NK-92 treated with Interleukin-12 subunit alpha and Interleukin-12 subunit beta, amount 100 ng/mL, for 24 hours (cell line): ENCODE measurements at regions not wholly inside any gene's neighbourhood (a gene's known extent, or its start where the extent isn't known, plus 50 kb on each side); places are given as distances from the start of the nearest gene placed in this dataset.
"Not testable (repeated sequence)": the region's sequence is repeated elsewhere in the genome, so short reads cannot be mapped to it uniquely, and the experiment has no call there.

Source experiments
- DNase-seq: peaks from one replicate; lab custom pipeline; 2025; lab: John Stamatoyannopoulos, UW

DNA sequence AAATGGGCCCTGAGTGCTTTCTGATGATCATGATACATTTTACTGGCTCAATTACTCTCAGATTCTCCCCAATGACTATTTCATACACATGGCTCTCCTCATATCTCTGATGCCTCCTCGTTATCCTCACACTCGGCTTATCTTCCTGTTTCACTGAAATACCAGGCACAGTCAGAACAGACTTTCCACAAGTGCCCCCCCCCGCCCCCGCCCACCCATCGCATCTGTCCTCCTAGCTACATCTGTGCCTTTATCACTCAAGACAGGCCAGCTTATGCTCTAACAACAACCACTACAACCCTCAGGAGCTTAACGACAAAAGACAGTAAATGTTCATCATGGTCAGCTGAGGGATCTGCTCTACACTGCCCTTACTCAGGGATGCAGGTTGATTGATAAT lies 610.6 kb upstream of the DIPK2B start:
- no peak for DNase-seq

DNA sequence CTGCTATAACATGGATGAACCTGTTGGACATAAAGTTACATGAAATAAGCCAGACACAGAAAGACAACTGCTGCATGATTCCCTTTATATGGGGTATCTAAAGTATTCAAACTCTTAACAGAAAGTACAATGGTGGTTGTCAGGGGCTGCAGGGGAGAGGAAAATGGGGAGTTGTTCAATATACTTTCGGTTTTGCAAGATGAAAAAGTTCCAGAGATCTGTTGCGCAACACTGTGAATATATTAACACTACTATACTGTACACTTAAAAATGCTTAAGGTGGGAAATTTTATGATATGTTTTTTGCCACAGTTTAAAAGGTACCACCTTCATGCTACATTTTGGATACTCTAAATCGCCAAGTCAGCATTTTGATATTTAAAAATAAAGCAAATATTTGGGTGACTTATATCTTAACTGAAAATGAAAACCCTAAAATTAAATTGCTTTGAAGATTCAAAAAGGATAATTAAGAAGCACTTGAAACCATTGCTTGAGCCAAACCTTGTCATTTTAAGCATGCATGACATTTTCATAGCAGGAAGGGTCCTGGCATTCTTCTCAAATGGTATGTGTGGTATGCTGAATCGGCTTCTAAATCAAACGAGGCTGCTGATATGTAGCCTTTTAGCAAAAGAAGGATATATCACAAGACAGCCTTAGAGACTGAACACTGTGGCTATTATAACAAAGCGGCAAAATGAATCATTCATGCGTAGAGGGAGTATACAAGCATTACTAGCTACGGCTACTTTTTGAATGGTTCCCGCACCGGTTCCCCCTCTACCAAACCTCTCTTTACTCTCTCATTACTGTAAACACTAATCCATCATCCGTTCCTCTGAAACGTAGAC lies 607.1 kb upstream of the DIPK2B start:
- no peak for DNase-seq

DNA sequence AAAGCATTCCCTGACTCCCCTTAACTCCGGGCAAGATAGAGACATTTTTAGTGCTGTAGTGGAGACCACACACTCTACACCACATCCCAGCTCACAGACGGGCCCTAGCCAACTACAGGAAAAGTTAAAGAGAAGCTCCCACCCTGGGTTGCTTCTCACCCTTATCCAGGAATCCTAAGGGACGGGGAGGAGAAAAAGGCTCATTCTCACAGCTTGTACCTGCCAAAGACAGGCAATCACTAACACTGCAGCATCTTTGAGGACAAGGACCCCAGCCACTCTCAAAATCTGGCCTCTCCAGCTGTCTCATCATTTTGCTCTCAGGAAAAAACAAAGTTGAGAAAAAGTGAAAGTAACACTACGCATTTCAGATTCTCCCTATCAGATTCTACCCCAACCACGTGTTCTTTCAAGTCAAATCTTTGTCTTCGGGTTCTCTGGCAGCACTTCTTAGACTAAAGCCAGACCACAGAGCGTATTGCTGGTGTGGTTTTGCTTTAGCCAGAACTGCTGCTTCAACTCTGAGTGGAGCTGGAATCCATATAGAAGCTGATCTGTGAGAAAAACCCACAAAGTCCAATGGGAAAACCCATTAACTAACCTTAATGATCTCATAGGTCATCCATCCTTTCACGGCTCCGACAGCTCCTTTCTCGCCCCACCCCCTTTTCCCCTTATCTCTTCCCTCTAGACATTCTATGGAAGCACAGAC lies 605.9 kb upstream of the DIPK2B start:
- DNase-seq = no peak

DNA sequence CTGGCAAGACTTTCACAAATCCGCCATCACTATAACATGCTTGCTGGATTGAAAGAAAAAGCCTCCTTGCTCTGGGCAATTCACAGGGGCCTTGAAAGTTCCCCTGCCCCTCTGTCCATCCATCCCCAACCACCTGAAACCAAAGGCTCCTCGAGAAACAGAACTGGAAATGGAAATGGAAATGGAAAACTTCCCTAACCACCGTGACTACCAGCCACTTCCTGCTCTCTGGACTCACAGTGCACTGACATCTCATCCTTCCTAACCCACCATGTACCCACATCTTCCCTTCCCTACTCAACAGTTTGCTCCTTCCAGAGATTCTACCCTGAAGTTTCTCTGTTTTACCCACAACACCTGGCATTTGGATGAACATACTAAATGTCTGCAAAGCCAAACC lies 603.6 kb upstream of the DIPK2B start:
- no peak for DNase-seq

DNA sequence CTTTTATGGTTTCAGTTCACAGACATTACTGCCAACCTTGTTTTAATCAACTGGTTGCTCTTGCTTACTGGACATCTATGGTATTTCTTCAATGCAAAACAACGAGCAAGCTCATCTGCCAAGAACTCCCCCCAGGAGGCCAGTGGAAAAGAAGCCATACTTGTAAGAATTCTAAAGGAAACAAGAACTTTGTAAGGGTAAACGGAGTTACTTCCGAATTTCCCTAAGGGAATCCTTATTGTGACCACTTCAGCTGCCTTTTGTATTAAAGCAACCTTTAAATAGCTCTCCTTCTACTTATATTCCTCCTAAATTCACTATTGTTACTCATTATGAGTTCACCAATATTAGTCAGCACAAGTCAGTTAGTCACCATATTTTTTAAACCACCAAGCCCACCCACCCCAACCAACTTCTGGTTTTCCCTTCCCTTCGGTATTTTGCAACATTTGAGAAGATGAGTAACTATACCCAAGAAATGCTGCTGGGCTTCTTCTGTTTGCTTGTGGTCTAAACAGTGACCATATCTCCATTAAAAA lies 602.8 kb upstream of the DIPK2B start:
- peak; percentile 14 for DNase-seq

DNA sequence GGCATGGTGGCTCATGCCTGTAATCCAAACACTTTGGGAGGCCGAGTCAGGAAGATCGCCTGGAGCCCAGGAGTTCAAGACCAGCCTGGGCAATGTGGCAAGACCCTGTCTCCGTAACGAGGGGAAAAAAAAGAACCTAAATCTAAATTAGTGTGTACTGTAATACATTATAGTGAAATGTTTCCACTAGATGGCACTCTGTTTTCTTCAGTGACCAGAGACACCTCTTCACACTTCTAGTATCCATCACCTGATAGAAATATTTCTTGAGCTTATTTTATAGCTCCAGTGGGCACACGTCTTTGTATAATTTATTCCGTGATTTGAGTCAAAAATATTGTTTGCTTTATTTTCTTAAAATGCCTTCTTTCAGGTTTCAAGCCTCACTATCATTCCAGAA lies 600.9 kb upstream of the DIPK2B start:
- no peak for DNase-seq

DNA sequence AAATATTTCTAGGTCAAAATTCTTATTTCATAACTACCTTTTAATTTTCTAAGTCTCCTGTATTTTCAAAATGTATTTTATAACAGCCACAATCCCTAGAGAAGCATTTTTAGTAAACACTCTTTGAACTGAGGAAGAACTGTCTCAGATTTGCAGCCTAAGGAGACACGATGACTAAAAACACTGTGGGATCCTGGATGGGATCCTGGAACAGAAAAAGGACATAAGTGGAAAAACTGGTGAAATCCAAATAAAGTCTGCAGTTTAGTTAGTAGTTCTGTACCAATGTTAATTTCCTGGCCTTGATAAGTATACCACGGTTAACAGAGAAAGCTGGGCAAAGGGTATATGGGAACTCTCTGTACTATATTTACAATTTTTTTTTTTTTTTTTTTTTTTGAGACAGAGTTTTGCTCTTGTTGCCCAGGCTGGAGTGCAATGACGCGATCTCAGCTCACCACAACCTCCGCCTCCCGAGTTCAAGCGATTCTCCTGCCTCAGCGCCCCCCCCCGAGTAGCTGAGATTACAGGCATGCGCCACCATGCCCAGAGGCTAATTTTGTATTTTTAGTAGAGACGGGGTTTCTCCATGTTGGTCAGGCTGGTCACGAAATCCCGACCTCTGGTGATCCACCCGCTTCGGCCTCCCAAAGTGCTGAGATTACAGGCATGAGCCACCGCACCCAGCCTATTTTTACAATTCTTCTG lies 600.2 kb upstream of the DIPK2B start:
- DNase-seq = not testable (repeated sequence)

DNA sequence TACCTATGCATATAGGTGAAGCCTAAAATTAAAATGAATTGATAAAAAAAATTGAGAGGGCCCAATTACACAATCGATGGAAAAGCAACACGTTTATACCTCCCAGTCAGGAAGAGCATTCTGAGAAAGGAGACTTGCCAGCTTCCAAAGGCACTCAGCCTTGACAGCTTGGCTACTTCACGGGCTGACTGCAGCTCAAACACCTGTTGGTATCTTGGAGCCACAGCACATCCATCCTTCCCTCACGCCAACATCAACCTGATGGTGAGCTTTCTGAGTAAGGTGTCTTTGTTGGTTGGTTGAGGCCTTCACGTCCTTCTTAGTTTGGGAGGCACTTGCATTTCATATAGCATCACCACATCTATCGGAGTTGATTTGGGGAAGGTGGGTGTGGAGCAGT lies 598.9 kb upstream of the DIPK2B start:
- no peak for DNase-seq

DNA sequence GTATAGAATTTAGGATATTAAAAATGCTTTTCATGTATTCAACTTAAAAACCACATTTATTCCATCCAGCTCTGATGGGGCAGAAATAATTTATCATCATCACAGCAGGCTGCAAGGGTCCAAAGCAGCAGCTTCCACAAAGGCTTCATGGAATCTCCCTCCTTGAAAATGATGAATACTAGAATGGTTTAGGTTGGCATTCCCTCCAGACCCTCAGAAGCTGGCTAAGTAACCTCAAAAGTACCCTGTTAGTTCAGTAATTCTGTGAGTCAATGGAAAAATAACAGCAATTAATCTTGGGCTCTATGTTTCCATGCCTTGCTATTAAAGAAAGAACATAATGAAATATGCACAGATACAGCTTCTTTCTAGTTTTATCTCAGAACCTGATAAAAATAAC lies 594.9 kb upstream of the DIPK2B start:
- DNase-seq = no peak

DNA sequence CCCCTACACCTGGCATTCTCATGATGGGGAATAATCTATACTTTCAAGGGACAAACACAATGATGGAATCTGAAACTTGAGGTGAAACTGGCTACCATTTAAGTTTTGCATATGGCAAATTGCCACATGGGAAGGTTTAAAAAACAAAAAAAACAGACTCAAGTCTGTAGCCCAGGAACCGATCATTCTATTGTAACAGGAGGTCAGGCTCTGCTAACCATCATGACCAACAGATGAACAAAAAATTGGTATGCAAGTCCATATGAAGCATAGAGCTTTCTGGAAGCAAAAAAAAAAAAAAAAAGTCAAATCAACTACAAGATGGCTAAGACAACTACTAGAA lies 594.3 kb upstream of the DIPK2B start:
- no peak for DNase-seq

DNA sequence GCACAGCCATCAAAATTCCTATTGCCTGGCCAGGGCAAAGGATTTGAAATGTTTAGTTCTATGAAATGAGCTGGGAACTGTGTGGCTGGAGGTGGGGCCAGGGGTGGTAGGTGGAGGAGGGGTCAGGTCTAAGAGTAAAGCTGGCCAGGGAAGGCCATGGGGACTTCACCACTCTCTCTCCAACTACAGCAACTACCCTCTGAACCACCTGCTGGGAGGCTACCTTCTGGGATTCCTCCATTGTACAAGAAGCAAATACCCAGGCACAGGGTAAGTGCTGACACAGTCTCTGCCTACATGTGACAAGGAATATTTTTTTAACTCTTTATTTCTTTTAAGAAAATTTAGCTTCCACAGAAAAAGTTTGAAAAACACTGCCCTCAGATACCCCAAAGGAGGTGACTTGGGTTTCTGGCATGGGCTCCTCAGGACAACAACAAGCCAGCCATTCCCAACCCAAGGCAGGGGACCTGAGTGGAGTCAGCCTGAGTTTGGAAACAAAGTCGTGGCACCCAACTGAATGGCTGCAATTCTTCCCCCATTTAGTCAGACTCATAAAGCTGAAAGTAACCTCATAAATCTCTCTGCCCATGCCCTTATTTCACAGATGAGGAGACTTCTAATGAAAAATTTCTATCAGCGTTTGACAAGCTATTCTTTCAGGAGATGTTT lies 593.8 kb upstream of the DIPK2B start:
- DNase-seq = no peak

DNA sequence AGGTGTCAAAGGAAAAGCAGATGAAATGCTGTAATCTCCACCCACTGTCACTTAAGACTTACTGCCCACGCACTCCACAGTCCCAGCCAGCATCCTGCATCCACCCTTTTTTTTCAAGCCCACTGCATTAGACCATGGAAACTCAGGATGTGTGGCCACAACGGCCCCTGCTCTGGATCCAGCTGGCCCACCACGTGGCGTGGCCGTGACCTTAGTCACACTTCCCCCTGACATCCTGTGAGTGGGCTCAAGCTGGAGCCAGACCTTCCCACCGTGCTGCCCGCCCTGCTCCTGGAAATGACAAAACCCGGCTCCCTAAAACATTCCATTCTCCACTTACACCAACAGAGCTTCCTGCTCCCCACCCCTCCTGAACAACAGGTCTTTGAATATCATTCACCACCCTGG lies 588.3 kb upstream of the DIPK2B start:
- DNase-seq = no peak

DNA sequence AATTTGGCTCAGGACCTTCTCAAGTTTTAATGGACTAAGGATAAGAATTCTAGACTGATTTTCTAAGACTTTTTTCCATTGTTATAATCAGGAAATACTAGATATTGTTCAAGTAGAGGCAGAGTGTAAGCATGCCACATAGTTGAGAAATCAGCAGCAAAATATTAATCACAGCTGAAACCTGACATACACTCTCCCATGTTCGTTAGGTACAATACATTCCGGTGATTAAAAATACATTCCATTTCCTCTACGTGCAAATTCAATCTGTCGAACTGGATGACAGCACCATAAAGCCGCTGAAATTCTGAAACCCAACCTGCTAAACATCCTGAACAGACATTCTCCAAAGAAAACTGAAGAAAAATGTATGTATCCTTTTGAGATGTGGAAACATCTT lies 587.6 kb upstream of the DIPK2B start:
- no peak for DNase-seq

DNA sequence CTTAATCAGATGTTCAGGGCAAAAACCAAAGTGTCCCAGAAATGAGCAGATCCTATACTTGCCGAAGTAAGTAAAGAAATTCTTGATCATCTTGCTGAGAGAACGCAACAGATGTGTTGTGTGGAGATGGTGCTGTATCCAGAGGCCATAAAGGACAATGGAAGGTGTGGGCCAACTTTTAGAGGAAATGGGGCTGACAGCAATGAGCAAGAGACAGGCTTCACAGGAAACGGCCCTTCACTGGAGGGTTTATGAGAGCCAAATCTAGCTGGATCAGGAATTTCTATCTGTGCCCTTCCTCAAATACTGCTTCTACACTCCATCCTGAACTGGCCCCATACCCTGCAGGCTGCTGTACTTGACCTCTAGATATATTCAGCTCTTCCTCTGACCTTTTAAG lies 583.9 kb upstream of the DIPK2B start:
- no peak for DNase-seq

DNA sequence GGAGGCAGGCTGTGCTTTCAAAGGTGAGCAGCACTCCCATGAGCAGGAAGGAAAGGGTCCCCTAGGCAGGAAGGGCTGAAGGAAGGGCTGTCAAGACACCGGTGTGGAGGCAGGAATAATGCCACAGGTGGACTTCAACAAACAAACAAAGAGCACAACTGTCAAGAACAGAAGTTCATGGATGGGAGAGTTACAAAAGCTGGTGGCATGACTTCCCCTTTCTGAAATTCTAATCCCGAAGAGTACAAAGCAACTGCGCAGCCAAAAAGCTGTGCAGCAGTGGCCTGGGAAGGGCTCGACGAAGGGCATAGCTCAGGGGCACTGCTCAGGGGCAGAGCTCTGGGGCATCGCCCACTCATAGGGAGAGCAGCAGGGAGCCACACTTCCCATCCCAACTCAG lies 582.3 kb upstream of the DIPK2B start:
- DNase-seq = no peak

DNA sequence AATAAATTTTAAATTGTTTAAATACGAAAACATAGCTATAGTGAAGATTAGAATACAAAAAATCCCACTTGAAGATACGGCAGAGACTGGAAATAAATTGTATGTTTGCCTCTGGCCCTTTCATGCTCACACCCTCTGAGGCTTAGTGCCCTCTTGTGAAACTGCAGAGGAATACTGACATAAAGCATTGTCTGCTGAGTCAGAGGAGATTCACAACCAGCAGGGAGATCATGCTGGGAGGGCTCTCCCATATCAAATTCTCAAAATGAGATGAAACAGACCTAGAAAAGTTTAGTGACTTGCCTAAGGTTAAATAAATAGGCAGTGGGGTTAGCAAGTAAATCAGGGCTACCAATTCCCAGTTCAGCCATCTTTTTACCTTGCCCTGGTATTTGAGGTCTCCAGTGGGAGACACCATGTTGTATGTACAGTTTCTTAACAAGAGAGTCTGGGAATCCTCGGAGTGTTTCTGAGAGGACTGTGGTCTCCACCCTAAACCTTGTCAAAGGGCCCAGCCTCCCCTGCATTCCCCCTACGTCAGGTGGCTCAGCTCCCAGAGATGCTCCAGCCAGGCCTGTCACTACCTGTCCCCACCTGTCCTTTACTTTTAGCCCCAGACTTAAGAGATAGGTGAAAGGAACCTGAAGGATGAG lies 581.4 kb upstream of the DIPK2B start:
- no peak for DNase-seq

DNA sequence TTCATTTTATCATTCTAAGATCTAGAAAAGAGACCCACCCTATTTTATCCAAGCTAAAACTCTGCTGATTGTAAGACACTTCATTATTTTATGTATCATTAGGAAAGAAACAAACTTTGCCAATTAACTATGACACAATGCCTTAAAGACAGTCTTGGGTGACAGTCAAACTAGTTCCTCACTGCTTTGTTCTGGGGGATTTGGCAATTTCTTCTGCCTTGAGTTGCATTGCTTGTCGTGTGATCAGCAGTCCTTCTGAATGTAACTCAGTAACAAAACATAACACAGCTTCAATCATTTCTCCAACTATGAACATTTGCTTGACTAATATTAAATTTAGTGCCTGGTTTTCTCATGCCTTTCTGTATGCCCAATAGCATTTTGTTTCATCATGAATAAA lies 577.9 kb upstream of the DIPK2B start:
- no peak for DNase-seq

DNA sequence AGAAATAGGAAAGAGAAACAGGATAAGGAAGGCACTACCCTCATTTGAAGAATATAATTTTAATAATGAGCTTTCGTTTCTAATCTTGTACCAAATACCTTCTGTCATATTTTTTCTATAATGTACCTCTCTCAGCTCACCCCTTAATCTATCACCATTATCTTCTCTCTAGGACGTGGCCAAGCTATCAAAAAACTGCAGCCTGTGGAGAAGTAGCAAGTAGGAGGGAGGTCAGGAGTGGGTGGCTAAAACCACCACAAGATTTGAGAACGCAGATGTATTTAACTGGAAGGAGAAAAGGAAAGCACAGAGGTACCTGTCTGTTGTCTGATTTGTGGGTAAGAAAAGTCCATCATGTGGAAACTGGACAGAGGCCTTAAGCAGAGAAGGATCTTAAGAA lies 576.7 kb upstream of the DIPK2B start:
- DNase-seq = no peak

DNA sequence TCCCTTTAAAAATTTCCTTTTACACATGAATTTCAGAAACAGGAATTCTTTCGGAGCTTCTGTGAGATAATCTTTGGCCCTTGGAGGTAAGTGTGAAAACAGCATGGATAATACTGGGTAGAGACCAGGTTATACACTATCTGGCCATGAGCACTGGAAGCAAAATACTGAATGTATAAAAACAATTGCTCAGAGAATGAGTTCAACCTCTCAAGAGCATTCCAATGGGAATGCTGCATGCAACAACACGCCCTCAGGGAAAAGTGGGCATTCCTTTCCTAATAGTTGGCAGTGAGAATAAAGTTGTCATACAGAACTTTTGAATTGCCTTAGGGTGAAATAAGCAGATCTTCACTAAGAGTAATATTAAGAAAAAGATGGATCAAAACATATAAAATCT lies 574.8 kb upstream of the DIPK2B start:
- no peak for DNase-seq

DNA sequence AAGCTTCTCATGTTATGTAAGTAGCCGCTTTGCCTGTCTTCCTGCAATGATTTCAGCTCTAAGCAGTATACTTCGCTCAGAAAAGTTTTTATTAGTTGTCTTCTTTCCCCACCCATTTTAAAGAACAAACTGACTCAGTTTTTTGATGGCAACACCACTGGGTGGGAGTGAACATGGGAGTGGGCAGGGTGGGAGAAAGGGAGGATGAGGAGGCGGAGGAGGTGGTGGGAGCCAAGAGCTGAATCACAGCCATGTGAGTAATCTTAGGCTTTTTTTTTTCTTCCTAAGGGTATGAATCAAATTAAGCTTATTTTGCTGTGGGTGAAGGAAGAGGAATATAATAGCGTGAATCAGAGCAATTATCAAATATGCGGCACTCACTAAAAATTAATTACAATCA lies 574.3 kb upstream of the DIPK2B start:
- no peak for DNase-seq

DNA sequence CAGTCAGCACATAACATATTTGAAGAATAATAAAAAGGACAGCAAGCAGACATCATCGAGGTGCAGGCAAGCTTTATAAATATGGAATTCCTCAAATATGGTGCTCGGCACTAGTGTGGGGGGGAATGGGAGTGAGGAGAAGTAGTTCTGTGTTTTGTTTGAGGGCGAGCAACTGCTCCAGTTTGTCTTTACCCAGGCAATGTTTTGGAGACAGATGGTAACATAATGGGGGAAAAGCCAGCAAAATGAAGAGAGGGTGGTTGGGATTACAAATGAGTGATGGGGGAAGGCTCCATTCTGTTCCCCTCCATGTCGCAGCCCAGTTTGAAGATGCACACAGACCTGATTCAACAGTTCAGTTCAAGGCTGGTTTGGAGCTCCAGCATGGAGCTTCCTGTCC lies 572.9 kb upstream of the DIPK2B start:
- no peak for DNase-seq
